ENCODE measurements at regions not wholly inside any gene's neighbourhood (a gene's known extent, or its start where the extent isn't known, plus 50 kb on each side); places are given as distances from the start of the nearest gene placed in this dataset.

- peaks cover 5% of the 10 kb centered on the region for H3K36me3 Mint-ChIP-seq
- no peak for DNase-seq (ENCODE audit: low spot score)
These were observed 56.2 kb upstream of the EPS8L3 start for GRCh38 chr1:109819906-109820305.

GRCh38 chr1:109818988-109819764 is 55.5 kb upstream of the EPS8L3 start:
- H4K20me1 ChIP-seq (ENCODE audit: low read depth), result no peaks in the 10 kb centered on the region
- peaks cover 3% of the 10 kb centered on the region for H3K4me1 ChIP-seq
- no peak overlapping the region for H3K27ac ChIP-seq
- Mint-ChIP-seq H3K27ac (peak overlapping the region; percentile 48), H3K4me3 (no peak overlapping the region), H3K27me3 (ENCODE audit: insufficient read depth, low read depth) (peaks cover 6% of the 10 kb centered on the region), H3K4me1 (peaks cover 48% of the 10 kb centered on the region), H3K36me3 (peaks cover 7% of the 10 kb centered on the region), H3K9me3 (peaks cover 21% of the 10 kb centered on the region)
- no peaks in the 10 kb centered on the region for H3K79me2 ChIP-seq (ENCODE audit: low read depth)
- TF ChIP-seq CTCF (IDR thresholded peaks at IDR 0.05) (no peak), EZH2 (IDR thresholded peaks at IDR 0.05) (no peak), EZH2phosphoT487 (IDR thresholded peaks at IDR 0.05) (no peak)
- no peaks in the 10 kb centered on the region for H3K27me3 ChIP-seq
- no peak overlapping the region for H3K4me2 ChIP-seq
- H3K36me3 ChIP-seq, result no peaks in the 10 kb centered on the region
- no peak for DNase-seq (ENCODE audit: low spot score)
- H2AFZ ChIP-seq (replicated peaks), result no peak overlapping the region
- no peaks in the 10 kb centered on the region for H3K9me3 ChIP-seq (ENCODE audit: low read depth)
- H3K9ac ChIP-seq, result no peak overlapping the region
- H3K4me3 ChIP-seq, result no peak overlapping the region
- no peaks in the 10 kb centered on the region for H3F3A ChIP-seq (ENCODE audit: low read depth)

More at GRCh38 chr1:109819906-109820305, 56.2 kb upstream of the EPS8L3 start:
- Histone ChIP-seq H3K79me2 (ENCODE audit: low read depth) (no peaks in the 10 kb centered on the region), H3K9me3 (ENCODE audit: low read depth) (no peaks in the 10 kb centered on the region), H3K4me3 (no peak overlapping the region), H3K27me3 (no peaks in the 10 kb centered on the region), H4K20me1 (ENCODE audit: low read depth) (no peaks in the 10 kb centered on the region), H2AFZ (replicated peaks) (no peak overlapping the region), H3K4me2 (no peak overlapping the region), H3K4me1 (peaks cover 3% of the 10 kb centered on the region), H3K36me3 (no peaks in the 10 kb centered on the region), H3K9ac (no peak overlapping the region), H3K27ac (no peak overlapping the region), H3F3A (ENCODE audit: low read depth) (no peaks in the 10 kb centered on the region)
- H3K9me3 Mint-ChIP-seq, result peaks cover 16% of the 10 kb centered on the region
- no peak overlapping the region for H3K27ac Mint-ChIP-seq
- peaks cover 5% of the 10 kb centered on the region for H3K27me3 Mint-ChIP-seq (ENCODE audit: insufficient read depth, low read depth)
- no peak overlapping the region for H3K4me3 Mint-ChIP-seq
- TF ChIP-seq EZH2 (IDR thresholded peaks at IDR 0.05) (no peak), EZH2phosphoT487 (IDR thresholded peaks at IDR 0.05) (no peak), CTCF (IDR thresholded peaks at IDR 0.05) (no peak)
- H3K4me1 Mint-ChIP-seq, result peaks cover 48% of the 10 kb centered on the region

- Histone ChIP-seq H2AFZ (replicated peaks) (no peak overlapping the region), H3K27me3 (no peaks in the 10 kb centered on the region), H3K27ac (no peak overlapping the region), H3K79me2 (ENCODE audit: low read depth) (no peaks in the 10 kb centered on the region), H3K9ac (no peak overlapping the region), H3K9me3 (ENCODE audit: low read depth) (no peaks in the 10 kb centered on the region), H3K4me1 (no peaks in the 10 kb centered on the region), H3K4me2 (no peak overlapping the region), H3K4me3 (no peak overlapping the region), H3F3A (ENCODE audit: low read depth) (no peaks in the 10 kb centered on the region), H3K36me3 (no peaks in the 10 kb centered on the region), H4K20me1 (ENCODE audit: low read depth) (no peaks in the 10 kb centered on the region)
- no peak overlapping the region for H3K4me3 Mint-ChIP-seq
- TF ChIP-seq EZH2 (IDR thresholded peaks at IDR 0.05), result no peak
- no peak for TF ChIP-seq EZH2phosphoT487 (IDR thresholded peaks at IDR 0.05)
- TF ChIP-seq CTCF (IDR thresholded peaks at IDR 0.05), result no peak
- peaks cover 44% of the 10 kb centered on the region for H3K4me1 Mint-ChIP-seq
- peaks cover 7% of the 10 kb centered on the region for H3K36me3 Mint-ChIP-seq
- peak overlapping the region; percentile 48 for H3K27ac Mint-ChIP-seq
- H3K27me3 Mint-ChIP-seq (ENCODE audit: insufficient read depth, low read depth), result peaks cover 7% of the 10 kb centered on the region
- H3K9me3 Mint-ChIP-seq, result peaks cover 23% of the 10 kb centered on the region
- DNase-seq (ENCODE audit: low spot score), result no peak
These were observed 54.7 kb upstream of the EPS8L3 start for GRCh38 chr1:109818271-109818987.
